Tibial nerve (tissue), 4 donors: ENCODE measurements at regions not wholly inside any gene's neighbourhood (a gene's known extent, or its start where the extent isn't known, plus 50 kb on each side); places are given as distances from the start of the nearest gene placed in this dataset.

Experiments used
- DNase-seq, 2 donors: peaks; one replicate each; pipeline ENCODE4 v3.0.0-alpha.2; 2019; ENCODE audit warnings: low spot score in 2 of 2
- H3K27ac ChIP-seq, 4 donors: fragments of 200-600 bp; sonication (generic) in 3 of 4; one replicate each; pipeline ENCODE4 v1.5.1; 2017 to 2019; ENCODE audit warnings: mild to moderate bottlenecking in 1 of 4
- H3K27me3 ChIP-seq, 2 donors: fragments of 200-600 bp; sonication (generic) in 1 of 2; one replicate each; pipeline versions ENCODE4 v1.5.1 to v1.6.0; 2017 to 2019
- H3K36me3 ChIP-seq, 3 donors: fragments of 200-600 bp; sonication (generic); one replicate each; pipeline ENCODE4 v1.5.1; 2018 to 2019
- H3K4me1 ChIP-seq, 4 donors: fragments of 200-600 bp; sonication (generic) in 3 of 4; one replicate each; pipeline ENCODE4 v1.5.1; 2017 to 2019
- H3K4me3 ChIP-seq, 4 donors: fragments of 200-600 bp; sonication (generic) in 3 of 4; one replicate each; pipeline ENCODE4 v1.5.1; 2017 to 2019; ENCODE audit warnings: mild to moderate bottlenecking in 1 of 4, moderate library complexity in 1 of 4
- H3K9me3 ChIP-seq, 4 donors: fragments of 200-600 bp; sonication (generic) in 3 of 4; one replicate each; pipeline ENCODE4 v1.5.1; 2017 to 2019
- EP300 ChIP-seq, 2 donors: sonication (generic); formaldehyde crosslinking; IDR thresholded peaks; one replicate each; pipeline ENCODE4 v1.6.1; 2017; ENCODE audit warnings: antibody characterized with exemption in 2 of 2, mild to moderate bottlenecking in 1 of 2
- POLR2A ChIP-seq, 2 donors: fragments of 450-650 bp; IDR thresholded peaks; one replicate each; pipeline ENCODE4 v1.6.1; 2017; ENCODE audit warnings: antibody characterized with exemption in 2 of 2, mild to moderate bottlenecking in 2 of 2, moderate library complexity in 2 of 2
- WGBS, 2 donors: methylation state at CpG; one replicate each; pipeline ENCODE4 v1.1.5; 2018; 5-methylcytosine and 5-hydroxymethylcytosine counted together
- TF ChIP-seq, protein P1 (sequence below), 5 experiments: fragments of 200-600 bp in 3 of 5; fragments of 450-650 bp in 2 of 5; sonication (generic) in 3 of 5; IDR thresholded peaks; one replicate each; pipeline ENCODE4 v1.5.1; 2016 to 2019; ENCODE audit warnings: antibody characterized with exemption in 5 of 5, mild to moderate bottlenecking in 3 of 5, moderate library complexity in 2 of 5

- TF ChIP-seq POLR2A (IDR thresholded peaks at IDR 0.05) (no peak), EP300 (IDR thresholded peaks at IDR 0.05) (no peak)
- TF ChIP-seq, protein P1, sequence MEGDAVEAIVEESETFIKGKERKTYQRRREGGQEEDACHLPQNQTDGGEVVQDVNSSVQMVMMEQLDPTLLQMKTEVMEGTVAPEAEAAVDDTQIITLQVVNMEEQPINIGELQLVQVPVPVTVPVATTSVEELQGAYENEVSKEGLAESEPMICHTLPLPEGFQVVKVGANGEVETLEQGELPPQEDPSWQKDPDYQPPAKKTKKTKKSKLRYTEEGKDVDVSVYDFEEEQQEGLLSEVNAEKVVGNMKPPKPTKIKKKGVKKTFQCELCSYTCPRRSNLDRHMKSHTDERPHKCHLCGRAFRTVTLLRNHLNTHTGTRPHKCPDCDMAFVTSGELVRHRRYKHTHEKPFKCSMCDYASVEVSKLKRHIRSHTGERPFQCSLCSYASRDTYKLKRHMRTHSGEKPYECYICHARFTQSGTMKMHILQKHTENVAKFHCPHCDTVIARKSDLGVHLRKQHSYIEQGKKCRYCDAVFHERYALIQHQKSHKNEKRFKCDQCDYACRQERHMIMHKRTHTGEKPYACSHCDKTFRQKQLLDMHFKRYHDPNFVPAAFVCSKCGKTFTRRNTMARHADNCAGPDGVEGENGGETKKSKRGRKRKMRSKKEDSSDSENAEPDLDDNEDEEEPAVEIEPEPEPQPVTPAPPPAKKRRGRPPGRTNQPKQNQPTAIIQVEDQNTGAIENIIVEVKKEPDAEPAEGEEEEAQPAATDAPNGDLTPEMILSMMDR (IDR thresholded peaks at IDR 0.05): no peak
- WGBS, 2 donors: 93 to 98% methylated on average over 3 of the region's 3 CpGs
- no peak overlapping the region for H3K27ac ChIP-seq
- DNase-seq: no peak
- no peaks in the 10 kb centered on the region for H3K36me3 ChIP-seq
- no peaks in the 10 kb centered on the region for H3K27me3 ChIP-seq
- H3K4me3 ChIP-seq: no peak overlapping the region
- H3K9me3 ChIP-seq: no peaks in the 10 kb centered on the region
- no peaks in the 10 kb centered on the region for H3K4me1 ChIP-seq
These were observed 1756.0 kb downstream of the C4orf33 start for GRCh38 chr4:130851932-130852331.

- Histone ChIP-seq H3K4me3 (no peak overlapping the region), H3K9me3 (no peaks in the 10 kb centered on the region), H3K36me3 (no peaks in the 10 kb centered on the region), H3K4me1 (no peaks in the 10 kb centered on the region), H3K27ac (no peak overlapping the region), H3K27me3 (no peaks in the 10 kb centered on the region)
- DNase-seq: no peak
- WGBS, 2 donors: 76 to 88% methylated on average over 3 of the region's 3 CpGs
- TF ChIP-seq EP300 (IDR thresholded peaks at IDR 0.05) (no peak), POLR2A (IDR thresholded peaks at IDR 0.05) (no peak)
- TF ChIP-seq, protein P1 (IDR thresholded peaks at IDR 0.05): no peak
These were observed 1759.6 kb downstream of the C4orf33 start for GRCh38 chr4:130855533-130855932.

GRCh38 chr4:130859991-130860390 lies 1764.0 kb downstream of the C4orf33 start:
- Histone ChIP-seq H3K4me1 (no peaks in the 10 kb centered on the region), H3K27ac (no peak overlapping the region), H3K36me3 (no peaks in the 10 kb centered on the region), H3K9me3 (no peaks in the 10 kb centered on the region), H3K4me3 (no peak overlapping the region), H3K27me3 (no peaks in the 10 kb centered on the region)
- TF ChIP-seq EP300 (IDR thresholded peaks at IDR 0.05) (no peak), POLR2A (IDR thresholded peaks at IDR 0.05) (no peak)
- TF ChIP-seq, protein P1 (IDR thresholded peaks at IDR 0.05): no peak
- 68 to 71% methylated on average over 3 of the region's 3 CpGs for WGBS, 2 donors
- no peak for DNase-seq

- Histone ChIP-seq H3K27ac (no peak overlapping the region), H3K4me1 (no peaks in the 10 kb centered on the region), H3K36me3 (no peaks in the 10 kb centered on the region), H3K4me3 (no peak overlapping the region), H3K27me3 (no peaks in the 10 kb centered on the region), H3K9me3 (peaks cover 0 to 2% (median 0%) of the 10 kb centered on the region in 4 donors)
- DNase-seq: no peak
- TF ChIP-seq POLR2A (IDR thresholded peaks at IDR 0.05): no peak
- TF ChIP-seq, protein P1 (IDR thresholded peaks at IDR 0.05): no peak
- no peak for TF ChIP-seq EP300 (IDR thresholded peaks at IDR 0.05)
These were observed 1801.0 kb downstream of the C4orf33 start for GRCh38 chr4:130896920-130897319.

DNA sequence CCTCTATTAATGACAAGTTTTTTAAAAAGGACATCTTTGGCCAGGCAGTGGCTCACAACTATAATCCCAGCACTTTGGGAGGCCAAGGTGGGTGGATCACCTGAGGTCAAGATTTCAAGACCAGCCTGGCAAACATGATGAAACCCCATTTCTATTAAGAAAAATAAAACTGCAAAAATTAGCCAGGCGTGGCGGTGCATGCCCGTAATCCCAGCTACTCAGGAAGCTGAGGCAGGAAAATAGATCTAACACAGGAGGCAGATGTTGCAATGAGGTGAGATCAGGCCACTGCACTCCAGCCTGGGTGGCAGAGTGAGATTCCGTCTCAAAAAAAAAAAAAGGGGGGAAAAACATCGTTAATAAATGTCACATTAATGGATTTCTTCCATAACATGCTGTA lies 1805.4 kb downstream of the C4orf33 start:
- H3K36me3 ChIP-seq: no peaks in the 10 kb centered on the region
- WGBS, 2 donors: 56 to 80% methylated on average over 5 of the region's 5 CpGs
- TF ChIP-seq, protein P1 (IDR thresholded peaks at IDR 0.05): no peak
- TF ChIP-seq POLR2A (IDR thresholded peaks at IDR 0.05) (no peak), EP300 (IDR thresholded peaks at IDR 0.05) (no peak)

More for the DNA sequence above, 1805.4 kb downstream of the C4orf33 start:
- H3K27me3 ChIP-seq: no peaks in the 10 kb centered on the region
- DNase-seq: no peak
- H3K9me3 ChIP-seq: no peaks in the 10 kb centered on the region
- H3K27ac ChIP-seq: no peak overlapping the region
- H3K4me3 ChIP-seq: no peak overlapping the region
- H3K4me1 ChIP-seq: no peaks in the 10 kb centered on the region
